HG02852 (cell line): ENCODE measurements at regions not wholly inside any gene's neighbourhood (a gene's known extent, or its start where the extent isn't known, plus 50 kb on each side); places are given as distances from the start of the nearest gene placed in this dataset.

Source experiments
- ATAC-seq: cut with Tn5 transposase; IDR thresholded peaks from one replicate; pipeline ENCODE4 v1.9.1; 2021; ENCODE audit warnings: mild to moderate bottlenecking, moderate library complexity; ENCODE audit not compliant: unreplicated experiment

DNA sequence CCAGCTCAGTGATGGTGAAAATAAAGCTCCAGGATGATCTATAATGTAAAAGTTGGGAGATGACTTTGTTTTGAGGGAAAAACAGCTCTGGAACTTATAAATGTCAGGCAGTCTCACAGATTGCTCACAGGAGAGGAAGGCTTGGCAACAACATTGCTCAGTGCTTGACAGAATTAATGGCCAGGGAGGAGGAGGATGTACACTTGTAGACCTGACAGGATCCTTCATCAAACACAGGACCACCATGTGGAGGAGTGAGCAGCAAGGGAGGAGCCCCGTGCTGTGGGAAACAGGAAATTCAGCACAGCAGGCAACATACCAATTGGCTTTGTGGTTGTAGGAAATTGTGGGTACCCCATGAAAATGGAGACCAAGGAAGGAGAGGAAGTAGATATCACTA, 291.8 kb upstream of the CAMK1G start:
- ATAC-seq: no peak

DNA sequence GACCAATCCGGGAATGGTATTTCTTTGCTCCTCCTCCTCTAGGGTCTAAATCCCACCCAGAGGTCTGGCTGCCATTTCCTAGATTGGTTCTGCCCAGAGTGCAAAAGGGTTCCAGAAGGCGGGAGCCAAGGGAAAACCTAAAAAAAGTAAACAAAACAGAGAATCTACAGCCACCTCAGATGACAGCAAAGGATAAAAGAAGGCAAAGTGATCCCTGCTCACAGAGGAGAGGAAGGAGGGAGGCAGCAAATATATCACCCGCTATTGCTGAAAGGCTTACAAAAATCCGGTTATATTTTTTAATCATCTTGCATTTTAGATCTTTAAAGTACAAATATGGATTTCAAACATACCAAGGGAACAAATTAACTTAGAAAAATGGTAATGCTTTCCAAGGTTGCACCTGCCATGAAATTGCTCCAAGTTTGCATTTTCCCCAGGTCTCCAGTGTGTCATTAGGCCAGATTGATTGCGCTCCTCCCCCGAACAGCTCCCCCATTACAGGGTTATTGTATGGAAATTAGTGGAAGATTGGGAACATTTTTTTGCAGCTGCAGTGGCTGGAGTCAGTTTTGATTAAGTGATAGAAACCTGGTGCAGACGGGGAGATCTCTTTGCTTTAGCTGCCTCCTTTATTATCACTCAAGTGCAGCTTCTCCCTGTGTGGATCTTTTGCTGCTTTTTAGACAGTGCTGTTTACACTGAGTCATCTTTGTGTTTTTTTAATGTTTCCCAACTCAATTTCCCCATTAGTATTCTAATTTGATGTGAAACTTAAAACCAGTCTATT, 280.5 kb upstream of the CAMK1G start:
- no peak for ATAC-seq

GRCh38 chr1:209304166-209304565, 279.3 kb upstream of the CAMK1G start:
- ATAC-seq: no peak

DNA sequence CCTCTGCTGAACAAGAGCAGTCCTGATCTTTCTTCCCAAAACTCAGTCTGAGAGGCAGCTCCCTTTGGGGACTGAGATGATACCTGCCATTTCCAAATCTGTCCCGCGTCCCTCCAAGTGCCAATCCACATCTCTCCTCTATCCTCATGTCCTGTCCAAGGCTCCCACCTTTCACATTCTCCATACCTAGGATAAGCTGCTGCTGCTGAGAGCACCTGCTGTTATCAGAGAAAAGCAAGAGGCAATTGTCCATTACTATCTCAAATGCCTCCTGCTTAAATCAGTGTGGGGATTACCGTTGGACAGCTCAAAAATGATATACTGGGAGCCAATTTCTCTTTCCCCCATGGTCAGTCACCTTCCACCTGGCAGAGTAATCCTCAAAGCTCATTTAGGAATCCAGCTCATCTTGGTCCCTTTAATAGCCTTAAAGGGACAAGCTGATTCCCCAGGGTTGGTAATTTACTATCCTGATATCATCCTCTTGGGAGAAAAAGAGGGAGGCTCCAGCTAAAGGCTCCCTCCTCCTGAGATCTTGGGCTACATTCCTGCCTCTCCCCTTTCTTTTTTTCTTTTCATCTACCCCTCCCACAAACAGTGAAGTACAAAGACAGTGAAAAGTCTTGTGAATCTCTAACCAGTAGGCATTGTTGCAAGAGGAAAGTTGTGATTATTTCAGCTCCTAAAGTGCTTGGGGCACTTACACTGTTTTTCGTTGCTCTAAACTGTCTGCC, 278.1 kb upstream of the CAMK1G start:
- ATAC-seq: no peak

- ATAC-seq: no peak
These were observed 275.7 kb upstream of the CAMK1G start for GRCh38 chr1:209307846-209308245.

- ATAC-seq: no peak
These were observed 274.3 kb upstream of the CAMK1G start for GRCh38 chr1:209309198-209309597.

- no peak for ATAC-seq
These were observed 271.7 kb upstream of the CAMK1G start for GRCh38 chr1:209311770-209312169.

DNA sequence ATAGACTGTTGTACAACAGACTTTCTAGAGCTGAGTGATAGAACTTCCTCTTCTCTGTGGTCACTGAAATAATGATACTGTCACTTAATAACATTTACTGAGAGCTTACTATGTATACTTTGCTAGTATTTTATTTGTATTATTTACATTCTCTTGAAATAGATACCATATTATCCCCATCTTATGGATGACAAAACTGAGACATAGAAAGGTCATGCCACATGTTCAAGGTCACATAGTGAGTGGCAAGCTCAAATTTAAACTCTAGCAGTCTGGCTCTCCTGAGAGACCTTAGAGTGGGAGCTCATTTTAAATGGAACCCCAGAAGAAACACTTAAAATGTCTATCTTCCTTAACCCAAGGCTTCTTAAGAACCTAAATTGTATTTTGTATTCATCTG, 266.6 kb upstream of the CAMK1G start:
- no peak for ATAC-seq

- no peak for ATAC-seq
These were observed 265.1 kb upstream of the CAMK1G start for GRCh38 chr1:209318181-209319056.

DNA sequence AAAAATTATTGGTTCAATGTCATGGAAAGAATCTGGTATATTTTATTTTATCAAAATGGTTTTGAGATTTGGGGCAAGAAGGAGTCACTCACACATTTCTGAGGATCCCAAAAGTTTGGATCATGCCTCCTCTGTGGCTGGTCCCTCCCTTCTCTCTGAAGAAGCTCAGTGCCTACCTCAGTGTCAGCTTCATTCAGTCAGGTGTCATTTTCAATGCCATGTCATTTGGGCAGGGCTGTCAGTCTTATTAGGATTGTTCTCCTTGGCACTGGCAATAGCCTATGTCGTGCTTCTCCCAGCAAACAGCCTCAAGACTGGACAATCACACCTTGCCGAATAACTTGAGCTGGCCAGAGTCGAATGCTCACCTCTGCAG, 264.5 kb upstream of the CAMK1G start:
- no peak for ATAC-seq

DNA sequence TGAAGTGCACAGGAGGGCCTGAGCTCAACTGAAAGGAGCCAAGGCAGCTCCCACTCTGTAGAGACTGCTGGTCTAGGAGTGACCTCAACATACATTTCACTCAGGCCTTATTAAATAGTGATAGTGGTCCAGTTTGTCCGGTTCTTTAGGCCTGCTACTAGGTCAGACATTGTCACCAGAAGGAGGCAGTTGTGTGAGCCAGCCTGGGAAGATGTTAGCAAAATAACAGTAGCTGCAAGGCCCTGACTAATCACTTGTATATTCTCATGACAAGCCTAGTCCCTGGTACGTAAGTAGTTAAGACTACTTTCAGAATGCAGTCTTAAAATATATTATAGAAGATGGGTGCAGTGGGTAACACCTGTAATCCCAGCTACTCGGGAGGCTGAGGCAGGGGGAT, 264.0 kb upstream of the CAMK1G start:
- no peak for ATAC-seq

DNA sequence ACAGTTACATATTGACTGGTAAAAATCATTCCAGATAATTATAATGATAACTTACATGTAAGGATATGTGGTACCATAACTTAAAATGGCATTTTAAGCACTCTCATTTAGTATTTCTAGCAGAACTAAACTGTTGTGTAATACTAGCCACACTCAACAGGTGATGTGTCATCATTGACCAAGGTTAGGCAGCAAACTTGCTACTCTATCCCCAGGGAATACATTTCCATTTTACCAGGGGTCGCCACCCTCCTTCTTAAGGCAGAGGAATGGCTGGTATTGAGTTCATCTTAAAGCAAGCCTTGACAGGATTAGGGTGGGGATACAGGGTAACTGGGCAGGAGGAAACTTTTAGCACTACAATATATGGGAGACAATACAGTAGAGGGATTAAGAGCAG, 259.8 kb upstream of the CAMK1G start:
- ATAC-seq: no peak

DNA sequence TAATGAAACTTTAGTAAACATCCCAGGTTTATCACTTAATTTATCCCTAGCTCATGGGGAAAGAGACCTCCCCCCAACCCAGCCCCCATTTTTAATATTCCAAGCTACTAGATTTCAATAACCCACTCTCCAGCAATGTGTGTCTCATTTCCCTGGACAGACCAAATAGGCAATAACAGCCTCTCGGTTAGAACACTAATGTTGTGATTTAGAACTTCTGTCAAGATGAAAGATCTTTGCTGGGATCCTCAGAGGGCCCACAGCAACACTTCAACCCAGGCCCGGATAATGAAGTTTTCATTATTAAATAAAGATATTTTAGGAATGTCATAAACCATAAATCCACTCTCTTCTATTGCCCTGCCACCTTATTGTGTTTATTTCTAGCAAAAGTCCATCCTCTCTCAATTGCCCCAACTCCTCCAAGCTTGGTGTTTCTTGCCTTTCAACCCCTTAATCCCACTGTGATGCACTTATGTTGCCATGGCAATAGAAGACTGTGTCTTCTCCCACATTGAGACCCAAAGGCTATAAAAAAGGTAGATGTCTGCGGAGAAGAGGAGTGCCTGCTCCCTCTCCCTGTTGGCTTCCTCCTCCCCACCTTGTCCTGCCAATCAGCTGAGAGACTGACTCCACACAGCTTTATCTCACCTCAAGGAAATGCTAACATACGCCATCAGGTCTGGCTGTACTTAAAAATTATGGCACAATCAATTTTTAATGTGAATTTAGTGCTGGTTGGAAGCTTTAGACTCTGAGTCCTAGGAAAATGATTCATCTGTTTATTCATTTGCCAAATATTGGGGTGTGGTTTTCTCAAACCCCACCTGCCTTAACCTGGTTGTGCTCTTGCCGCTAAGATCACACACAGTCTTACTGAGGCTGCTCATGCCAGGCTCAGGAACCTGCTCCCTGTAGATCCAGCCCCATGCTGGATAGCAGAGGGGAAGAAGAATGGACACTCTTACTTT, 258.3 kb upstream of the CAMK1G start:
- ATAC-seq: no peak

- no peak for ATAC-seq
These were observed 257.4 kb upstream of the CAMK1G start for GRCh38 chr1:209326076-209326475.

- no peak for ATAC-seq
These were observed 256.7 kb upstream of the CAMK1G start for GRCh38 chr1:209326831-209327230.

DNA sequence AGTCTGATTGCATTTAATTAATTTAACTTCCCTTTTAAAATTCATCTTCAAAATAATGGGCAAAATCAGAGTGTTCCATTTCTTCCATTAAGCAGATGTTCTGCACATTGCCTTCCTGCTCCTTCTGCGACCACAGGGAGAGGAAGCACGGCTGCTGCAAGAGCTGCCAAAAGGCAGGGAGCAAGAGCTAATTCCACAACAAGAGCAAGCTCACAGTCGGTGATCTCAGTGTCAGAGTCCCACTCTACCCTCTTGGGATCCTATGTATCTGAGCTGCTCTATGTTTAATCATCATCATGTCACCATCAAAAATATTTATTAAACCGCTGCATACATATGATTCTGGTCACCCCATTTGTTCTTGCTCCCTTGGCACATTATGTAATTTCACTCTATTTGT, 255.3 kb upstream of the CAMK1G start:
- ATAC-seq: no peak

DNA sequence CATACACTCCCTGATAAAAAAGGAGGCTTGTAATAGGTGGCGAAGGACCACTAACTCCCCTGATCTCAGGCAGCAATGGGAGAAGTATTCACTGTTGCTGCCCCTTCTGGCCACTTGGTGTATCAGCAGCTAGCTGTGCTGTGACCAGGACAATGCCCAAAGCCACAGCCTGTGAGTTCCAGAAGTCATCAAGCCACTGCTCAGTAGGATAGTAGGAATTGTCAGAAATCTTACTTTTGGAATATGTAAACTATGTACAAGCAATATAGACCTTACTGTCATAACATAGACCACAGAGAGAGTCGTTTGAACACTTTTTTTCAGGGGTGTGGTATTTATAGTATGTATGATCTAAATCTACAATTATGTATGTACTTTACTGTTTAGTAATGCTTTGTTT, 248.3 kb upstream of the CAMK1G start:
- ATAC-seq: peak; percentile 79

GRCh38 chr1:209341146-209341545, 242.4 kb upstream of the CAMK1G start:
- ATAC-seq: no peak

- no peak for ATAC-seq
These were observed 241.7 kb upstream of the CAMK1G start for GRCh38 chr1:209341673-209342420.
